Neural progenitor cell (in vitro differentiated cells): ENCODE measurements at regions not wholly inside any gene's neighbourhood (a gene's known extent, or its start where the extent isn't known, plus 50 kb on each side); places are given as distances from the start of the nearest gene placed in this dataset.

Source experiments
- DNase-seq: peaks from one replicate; pipeline ENCODE4 v3.0.0-alpha.2; 2016; ENCODE audit warnings: low spot score
- H2AFZ ChIP-seq: fragments of 200-600 bp; sonication (generic); replicated peaks from 2 replicates; pipeline ENCODE4 v1.6.1; 2016; ENCODE audit warnings: antibody characterized with exemption
- H3F3A ChIP-seq: fragments of 200-600 bp; sonication (generic); 2 replicates; pipeline ENCODE4 v1.6.1; 2016; ENCODE audit warnings: antibody characterized with exemption, low read depth
- H3K27ac ChIP-seq: fragments of 200-600 bp; sonication (generic); 2 replicates; pipeline ENCODE4 v1.5.1; 2016; ENCODE audit warnings: mild to moderate bottlenecking
- H3K27me3 ChIP-seq: fragments of 200-600 bp; sonication (generic); 2 replicates; pipeline ENCODE4 v1.6.1; 2016; ENCODE audit warnings: mild to moderate bottlenecking, moderate library complexity
- H3K36me3 ChIP-seq: fragments of 200-600 bp; sonication (generic); 2 replicates; pipeline ENCODE4 v1.5.1; 2016
- H3K4me1 ChIP-seq: fragments of 200-600 bp; sonication (generic); 2 replicates; pipeline ENCODE4 v1.6.1; 2016; ENCODE audit warnings: mixed run types
- H3K4me2 ChIP-seq: fragments of 200-600 bp; sonication (generic); 2 replicates; pipeline ENCODE4 v1.6.1; 2016
- H3K4me3 ChIP-seq: fragments of 200-600 bp; sonication (generic); 2 replicates; pipeline ENCODE4 v1.5.1; 2016
- H3K79me2 ChIP-seq: fragments of 200-600 bp; sonication (generic); 2 replicates; pipeline ENCODE4 v1.6.1; 2016; ENCODE audit warnings: low read depth
- H3K9ac ChIP-seq: fragments of 200-600 bp; sonication (generic); 2 replicates; pipeline ENCODE4 v1.6.1; 2016
- H3K9me3 ChIP-seq: fragments of 200-600 bp; sonication (generic); 2 replicates; pipeline ENCODE4 v1.5.1; 2016; ENCODE audit warnings: low read depth
- H4K20me1 ChIP-seq: fragments of 200-600 bp; sonication (generic); 2 replicates; pipeline ENCODE4 v1.6.1; 2016; ENCODE audit warnings: low read depth
- H3K27ac Mint-ChIP-seq: 3 replicates; pipeline ENCODE4 v1.8.0; 2021; ENCODE audit warnings: mixed read lengths
- H3K27me3 Mint-ChIP-seq: 2 replicates; pipeline ENCODE4 v1.8.0; 2022; ENCODE audit warnings: low read depth, mild to moderate bottlenecking, inconsistent platforms, moderate library complexity, mixed read lengths; ENCODE audit not compliant: insufficient read depth
- H3K36me3 Mint-ChIP-seq: 3 replicates; pipeline ENCODE4 v1.8.0; 2021; ENCODE audit warnings: mixed read lengths
- H3K4me1 Mint-ChIP-seq: 3 replicates; pipeline ENCODE4 v1.8.0; 2021; ENCODE audit warnings: mixed read lengths
- H3K4me3 Mint-ChIP-seq: 3 replicates; pipeline ENCODE4 v1.8.0; 2021; ENCODE audit warnings: mild to moderate bottlenecking, moderate library complexity, mixed read lengths
- H3K9me3 Mint-ChIP-seq: 3 replicates; pipeline ENCODE4 v1.8.0; 2020; ENCODE audit warnings: mixed read lengths
- CTCF ChIP-seq: fragments of 200-600 bp; sonication (generic); IDR thresholded peaks from 2 replicates; pipeline ENCODE4 v1.5.1; 2017; ENCODE audit warnings: antibody characterized with exemption, mild to moderate bottlenecking
- EZH2 ChIP-seq: fragments of 200-600 bp; sonication (generic); IDR thresholded peaks from 2 replicates; pipeline ENCODE4 v1.6.1; 2017; ENCODE audit warnings: antibody characterized with exemption, mild to moderate bottlenecking, moderate library complexity
- EZH2phosphoT487 ChIP-seq: fragments of 200-600 bp; sonication (generic); IDR thresholded peaks from 2 replicates; pipeline ENCODE4 v1.6.1; 2017; ENCODE audit warnings: antibody characterized with exemption

DNA sequence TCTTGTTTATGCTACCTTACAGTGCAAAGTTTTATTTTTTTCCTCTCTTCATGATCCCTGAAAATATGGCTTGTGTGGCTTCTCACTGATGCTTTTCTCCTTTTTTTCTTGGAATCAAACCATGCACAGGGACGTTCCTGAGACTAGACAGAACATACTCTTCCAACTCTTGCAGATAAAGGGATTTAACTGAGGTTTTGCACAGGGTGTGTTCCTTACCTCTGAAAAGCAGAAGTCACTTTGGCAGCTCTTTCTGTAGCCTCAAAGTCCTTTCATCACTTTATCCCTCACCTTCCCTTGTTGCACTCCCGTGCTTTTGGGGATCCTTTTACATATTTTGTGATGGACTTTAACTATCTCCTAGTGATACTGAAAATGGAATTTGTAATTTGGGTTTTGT is 300.1 kb downstream of the SPRY1 start:
- Histone ChIP-seq H3K4me3 (no peak overlapping the region), H4K20me1 (no peaks in the 10 kb centered on the region), H2AFZ (peak overlapping the region; percentile 1), H3K9ac (no peak overlapping the region), H3K4me2 (no peak overlapping the region), H3F3A (no peaks in the 10 kb centered on the region), H3K4me1 (no peaks in the 10 kb centered on the region), H3K9me3 (no peaks in the 10 kb centered on the region), H3K27ac (no peak overlapping the region), H3K79me2 (no peaks in the 10 kb centered on the region), H3K36me3 (no peaks in the 10 kb centered on the region), H3K27me3 (no peaks in the 10 kb centered on the region)
- Mint-ChIP-seq H3K27ac (no peak overlapping the region), H3K9me3 (peaks cover 4% of the 10 kb centered on the region), H3K4me3 (no peak overlapping the region), H3K27me3 (no peaks in the 10 kb centered on the region), H3K4me1 (peaks cover 13% of the 10 kb centered on the region), H3K36me3 (no peaks in the 10 kb centered on the region)
- DNase-seq, result no peak
- TF ChIP-seq EZH2phosphoT487 (no peak), EZH2 (no peak), CTCF (no peak)

GRCh38 chr4:123698556-123698955 is 302.0 kb downstream of the SPRY1 start:
- Mint-ChIP-seq H3K27ac (no peak overlapping the region), H3K9me3 (peaks cover 8% of the 10 kb centered on the region)
- H3F3A ChIP-seq, result no peaks in the 10 kb centered on the region

DNA sequence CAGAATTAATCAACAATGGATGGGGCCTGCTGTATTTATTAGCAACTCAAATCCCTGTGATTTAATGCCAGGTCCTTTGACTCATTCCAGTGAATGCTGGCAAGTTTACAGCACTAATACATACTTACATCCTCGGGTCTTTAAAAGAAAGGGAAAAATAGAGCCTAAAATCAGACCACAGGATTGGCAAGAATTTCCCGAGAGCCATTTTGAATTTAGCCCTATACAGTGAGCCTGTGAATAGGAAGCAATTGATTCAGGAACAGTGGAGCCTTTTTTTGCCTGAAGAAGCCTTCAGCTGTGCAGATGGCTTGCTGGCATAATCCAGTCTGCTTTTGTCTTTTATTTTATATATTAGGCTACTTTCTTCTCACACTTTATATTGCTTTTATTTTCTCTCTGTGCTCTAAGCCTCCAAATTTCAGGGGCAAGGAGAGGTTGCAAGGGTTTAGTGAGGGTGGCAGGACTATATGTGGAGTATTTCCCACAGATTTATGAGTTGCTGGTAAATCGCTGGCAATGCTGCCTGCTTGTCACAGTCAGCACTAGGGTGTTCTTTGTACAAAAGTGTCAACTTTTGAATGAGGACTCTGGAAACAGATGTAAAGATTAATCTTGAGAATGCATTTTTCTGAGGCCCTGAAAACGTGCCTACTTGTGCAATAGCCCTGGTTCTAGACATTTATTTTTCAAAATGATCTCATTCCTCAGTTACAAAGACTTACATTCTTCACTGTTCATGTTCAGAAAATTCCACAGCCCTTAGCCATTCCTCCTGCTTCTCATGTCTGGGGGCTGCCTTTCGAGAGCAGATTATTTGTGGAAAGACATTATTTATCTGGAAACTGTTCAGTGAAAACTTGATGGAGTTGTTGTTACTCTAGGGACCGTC is 303.5 kb downstream of the SPRY1 start:
- H3K27ac ChIP-seq, result no peak overlapping the region
- TF ChIP-seq EZH2 (no peak), CTCF (no peak), EZH2phosphoT487 (no peak)
- H3K9me3 Mint-ChIP-seq, result peaks cover 8% of the 10 kb centered on the region
- H3F3A ChIP-seq, result no peaks in the 10 kb centered on the region
- peak overlapping the region; percentile 84 for H3K27ac Mint-ChIP-seq
- H3K27me3 Mint-ChIP-seq, result no peaks in the 10 kb centered on the region
- no peak overlapping the region for H3K4me3 Mint-ChIP-seq
- H3K9ac ChIP-seq, result no peak overlapping the region
- H3K4me2 ChIP-seq, result no peak overlapping the region
- no peaks in the 10 kb centered on the region for H3K4me1 ChIP-seq
- no peaks in the 10 kb centered on the region for H4K20me1 ChIP-seq
- H3K4me3 ChIP-seq, result no peak overlapping the region
- H3K36me3 ChIP-seq, result no peaks in the 10 kb centered on the region
- H3K36me3 Mint-ChIP-seq, result peaks cover 4% of the 10 kb centered on the region
- H3K4me1 Mint-ChIP-seq, result peaks cover 13% of the 10 kb centered on the region
- DNase-seq, result peak; percentile 10
- peak overlapping the region; percentile 82 for H2AFZ ChIP-seq
- H3K9me3 ChIP-seq, result no peaks in the 10 kb centered on the region
- H3K79me2 ChIP-seq, result no peaks in the 10 kb centered on the region
- no peaks in the 10 kb centered on the region for H3K27me3 ChIP-seq

More at GRCh38 chr4:123698556-123698955, 302.0 kb downstream of the SPRY1 start:
- no peak overlapping the region for H2AFZ ChIP-seq
- no peaks in the 10 kb centered on the region for H3K36me3 ChIP-seq
- H3K9ac ChIP-seq, result no peak overlapping the region
- no peak overlapping the region for H3K4me3 Mint-ChIP-seq
- no peaks in the 10 kb centered on the region for H4K20me1 ChIP-seq
- DNase-seq, result no peak
- no peaks in the 10 kb centered on the region for H3K9me3 ChIP-seq
- no peak for TF ChIP-seq EZH2phosphoT487
- TF ChIP-seq CTCF, result no peak
- TF ChIP-seq EZH2, result no peak
- H3K27me3 Mint-ChIP-seq, result no peaks in the 10 kb centered on the region
- no peak overlapping the region for H3K4me2 ChIP-seq
- no peak overlapping the region for H3K4me3 ChIP-seq
- H3K79me2 ChIP-seq, result no peaks in the 10 kb centered on the region
- H3K27ac ChIP-seq, result no peak overlapping the region
- no peaks in the 10 kb centered on the region for H3K4me1 ChIP-seq
- no peaks in the 10 kb centered on the region for H3K27me3 ChIP-seq
- peaks cover 13% of the 10 kb centered on the region for H3K4me1 Mint-ChIP-seq
- H3K36me3 Mint-ChIP-seq, result peaks cover 2% of the 10 kb centered on the region
